Thyroid gland (tissue), 4 donors: ENCODE measurements at regions not wholly inside any gene's neighbourhood (a gene's known extent, or its start where the extent isn't known, plus 50 kb on each side); places are given as distances from the start of the nearest gene placed in this dataset.

Source experiments
- CTCF ChIP-seq, 6 experiments: fragments of 200-600 bp in 3 of 6; fragments of 450-650 bp in 3 of 6; sonication (generic) in 3 of 6; IDR thresholded peaks; one replicate each; pipeline ENCODE4 v1.5.1; 2016 to 2019; ENCODE audit warnings: antibody characterized with exemption in 6 of 6, mild to moderate bottlenecking in 2 of 6, inconsistent platforms in 1 of 6, moderate library complexity in 1 of 6
- POLR2A ChIP-seq, 2 donors: fragments of 450-650 bp; IDR thresholded peaks; one replicate each; pipeline ENCODE4 v1.6.1; 2017; ENCODE audit warnings: antibody characterized with exemption in 2 of 2, mild to moderate bottlenecking in 2 of 2, moderate library complexity in 1 of 2

GRCh38 chr12:88953029-88953586, 372.8 kb upstream of the KITLG start:
- TF ChIP-seq CTCF (IDR thresholded peaks at IDR 0.05), result no peak
- TF ChIP-seq POLR2A (IDR thresholded peaks at IDR 0.05), result no peak
